Esophagus muscularis mucosa (tissue), 3 donors: ENCODE measurements at regions not wholly inside any gene's neighbourhood (a gene's known extent, or its start where the extent isn't known, plus 50 kb on each side); places are given as distances from the start of the nearest gene placed in this dataset.

Experiments
- POLR2A ChIP-seq: fragments of 450-650 bp; IDR thresholded peaks from one replicate; pipeline ENCODE4 v1.6.1; 2017; ENCODE audit warnings: antibody characterized with exemption, moderate library complexity, mild to moderate bottlenecking, low read depth
- POLR2AphosphoS5 ChIP-seq, 2 donors: sonication (generic); formaldehyde crosslinking; IDR thresholded peaks; one replicate each; pipeline ENCODE4 v1.6.1; 2017; ENCODE audit warnings: antibody characterized with exemption in 2 of 2
- TF ChIP-seq, protein P1 (sequence below), 3 experiments: fragments of 200-600 bp in 2 of 3; fragments of 450-650 bp in 1 of 3; sonication (generic) in 2 of 3; IDR thresholded peaks; one replicate each; pipeline ENCODE4 v1.5.1; 2017 to 2019; ENCODE audit warnings: antibody characterized with exemption in 3 of 3, mild to moderate bottlenecking in 2 of 3, moderate library complexity in 1 of 3

GRCh38 chr3:55162031-55162795, 234.4 kb upstream of the LRTM1 start:
- TF ChIP-seq POLR2A (no peak), POLR2AphosphoS5 (IDR thresholded peaks at IDR 0.05) (no peak)
- TF ChIP-seq, protein P1, sequence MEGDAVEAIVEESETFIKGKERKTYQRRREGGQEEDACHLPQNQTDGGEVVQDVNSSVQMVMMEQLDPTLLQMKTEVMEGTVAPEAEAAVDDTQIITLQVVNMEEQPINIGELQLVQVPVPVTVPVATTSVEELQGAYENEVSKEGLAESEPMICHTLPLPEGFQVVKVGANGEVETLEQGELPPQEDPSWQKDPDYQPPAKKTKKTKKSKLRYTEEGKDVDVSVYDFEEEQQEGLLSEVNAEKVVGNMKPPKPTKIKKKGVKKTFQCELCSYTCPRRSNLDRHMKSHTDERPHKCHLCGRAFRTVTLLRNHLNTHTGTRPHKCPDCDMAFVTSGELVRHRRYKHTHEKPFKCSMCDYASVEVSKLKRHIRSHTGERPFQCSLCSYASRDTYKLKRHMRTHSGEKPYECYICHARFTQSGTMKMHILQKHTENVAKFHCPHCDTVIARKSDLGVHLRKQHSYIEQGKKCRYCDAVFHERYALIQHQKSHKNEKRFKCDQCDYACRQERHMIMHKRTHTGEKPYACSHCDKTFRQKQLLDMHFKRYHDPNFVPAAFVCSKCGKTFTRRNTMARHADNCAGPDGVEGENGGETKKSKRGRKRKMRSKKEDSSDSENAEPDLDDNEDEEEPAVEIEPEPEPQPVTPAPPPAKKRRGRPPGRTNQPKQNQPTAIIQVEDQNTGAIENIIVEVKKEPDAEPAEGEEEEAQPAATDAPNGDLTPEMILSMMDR (IDR thresholded peaks at IDR 0.05) = no peak
